ENCODE measurements at regions not wholly inside any gene's neighbourhood (a gene's known extent, or its start where the extent isn't known, plus 50 kb on each side); places are given as distances from the start of the nearest gene placed in this dataset.

GRCh38 chr15:81685237-81685636 lies 311.2 kb upstream of the TMC3 start:
- no peak overlapping the region for H3K4me3 ChIP-seq (ENCODE audit: low read depth, low read length)
- no peak for DNase-seq (ENCODE audit: low read depth)

GRCh38 chr15:81680829-81681228 lies 306.8 kb upstream of the TMC3 start:
- no peak for DNase-seq (ENCODE audit: low read depth)
- TF ChIP-seq CTCF (IDR thresholded peaks at IDR 0.05; ENCODE audit: low read depth, low read length) (no peak), MYC (IDR thresholded peaks at IDR 0.05; ENCODE audit: low read depth, low read length) (no peak), POLR2A (IDR thresholded peaks at IDR 0.05; ENCODE audit: extremely low read depth, insufficient read length) (no peak), MAX (IDR thresholded peaks at IDR 0.05; ENCODE audit: low read depth, low read length) (no peak)
- H3K4me3 ChIP-seq (ENCODE audit: low read depth, low read length): no peak overlapping the region

More at GRCh38 chr15:81685237-81685636, 311.2 kb upstream of the TMC3 start:
- no peak for TF ChIP-seq MAX (IDR thresholded peaks at IDR 0.05; ENCODE audit: low read depth, low read length)
- no peak for TF ChIP-seq POLR2A (IDR thresholded peaks at IDR 0.05; ENCODE audit: extremely low read depth, insufficient read length)
- TF ChIP-seq CTCF (IDR thresholded peaks at IDR 0.05; ENCODE audit: low read depth, low read length): no peak
- TF ChIP-seq MYC (IDR thresholded peaks at IDR 0.05; ENCODE audit: low read depth, low read length): no peak

- H3K4me3 ChIP-seq (ENCODE audit: low read depth, low read length): no peak overlapping the region
- TF ChIP-seq MAX (IDR thresholded peaks at IDR 0.05; ENCODE audit: low read depth, low read length) (no peak), CTCF (IDR thresholded peaks at IDR 0.05; ENCODE audit: low read depth, low read length) (no peak), MYC (IDR thresholded peaks at IDR 0.05; ENCODE audit: low read depth, low read length) (no peak), POLR2A (IDR thresholded peaks at IDR 0.05; ENCODE audit: extremely low read depth, insufficient read length) (no peak)
- peak; percentile 5 for DNase-seq (ENCODE audit: low read depth)
Measured at GRCh38 chr15:81666839-81667238, 292.8 kb upstream of the TMC3 start.

GRCh38 chr15:81660976-81661375 lies 287.0 kb upstream of the TMC3 start:
- no peak overlapping the region for H3K4me3 ChIP-seq (ENCODE audit: low read depth, low read length)
- TF ChIP-seq MAX (IDR thresholded peaks at IDR 0.05; ENCODE audit: low read depth, low read length) (no peak), CTCF (IDR thresholded peaks at IDR 0.05; ENCODE audit: low read depth, low read length) (no peak), MYC (IDR thresholded peaks at IDR 0.05; ENCODE audit: low read depth, low read length) (no peak), POLR2A (IDR thresholded peaks at IDR 0.05; ENCODE audit: extremely low read depth, insufficient read length) (no peak)

GRCh38 chr15:81653259-81653658 lies 279.2 kb upstream of the TMC3 start:
- no peak for DNase-seq (ENCODE audit: low read depth)
- TF ChIP-seq MAX (IDR thresholded peaks at IDR 0.05; ENCODE audit: low read depth, low read length): no peak
- TF ChIP-seq POLR2A (IDR thresholded peaks at IDR 0.05; ENCODE audit: extremely low read depth, insufficient read length): no peak
- TF ChIP-seq MYC (IDR thresholded peaks at IDR 0.05; ENCODE audit: low read depth, low read length): no peak
- no peak for TF ChIP-seq CTCF (IDR thresholded peaks at IDR 0.05; ENCODE audit: low read depth, low read length)
- no peak overlapping the region for H3K4me3 ChIP-seq (ENCODE audit: low read depth, low read length)

More at GRCh38 chr15:81660976-81661375, 287.0 kb upstream of the TMC3 start:
- no peak for DNase-seq (ENCODE audit: low read depth)

- no peak for DNase-seq (ENCODE audit: low read depth)
- H3K4me3 ChIP-seq (ENCODE audit: low read depth, low read length): no peak overlapping the region
- TF ChIP-seq MAX (IDR thresholded peaks at IDR 0.05; ENCODE audit: low read depth, low read length) (no peak), POLR2A (IDR thresholded peaks at IDR 0.05; ENCODE audit: extremely low read depth, insufficient read length) (no peak), CTCF (IDR thresholded peaks at IDR 0.05; ENCODE audit: low read depth, low read length) (no peak), MYC (IDR thresholded peaks at IDR 0.05; ENCODE audit: low read depth, low read length) (no peak)
Measured at GRCh38 chr15:81645470-81645869, 271.5 kb upstream of the TMC3 start.

Data from NB4 (cell line).